HG02884 (cell line): ENCODE measurements at regions not wholly inside any gene's neighbourhood (a gene's known extent, or its start where the extent isn't known, plus 50 kb on each side); places are given as distances from the start of the nearest gene placed in this dataset.

Experiments used
- ATAC-seq: cut with Tn5 transposase; IDR thresholded peaks from one replicate; pipeline ENCODE4 v1.9.1; 2021; ENCODE audit warnings: mild to moderate bottlenecking, moderate library complexity; ENCODE audit not compliant: unreplicated experiment

DNA sequence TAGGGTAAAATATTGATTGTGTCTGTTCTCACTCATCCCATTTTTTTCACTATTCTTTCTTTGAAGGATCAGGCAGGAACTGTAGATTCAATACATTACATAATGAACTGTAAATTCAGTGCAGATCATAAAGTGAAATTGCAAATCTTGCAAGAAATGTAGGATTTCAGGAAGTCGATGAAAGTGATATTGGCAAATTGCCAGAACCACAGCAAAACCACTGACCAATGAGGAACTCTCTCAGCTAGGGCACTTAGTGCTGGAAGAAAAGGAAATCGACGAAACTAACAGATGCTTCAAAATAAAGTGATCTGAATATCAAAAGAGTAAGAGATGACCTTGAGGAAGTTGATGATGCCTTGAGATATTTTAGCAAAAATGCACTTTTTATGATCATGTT, 157.6 kb downstream of the AACS start:
- no peak for ATAC-seq

- no peak for ATAC-seq
Observed at GRCh38 chr12:125225641-125226040, 160.4 kb downstream of the AACS start.

- no peak for ATAC-seq
Observed at GRCh38 chr12:125228519-125229260, 163.5 kb downstream of the AACS start.

DNA sequence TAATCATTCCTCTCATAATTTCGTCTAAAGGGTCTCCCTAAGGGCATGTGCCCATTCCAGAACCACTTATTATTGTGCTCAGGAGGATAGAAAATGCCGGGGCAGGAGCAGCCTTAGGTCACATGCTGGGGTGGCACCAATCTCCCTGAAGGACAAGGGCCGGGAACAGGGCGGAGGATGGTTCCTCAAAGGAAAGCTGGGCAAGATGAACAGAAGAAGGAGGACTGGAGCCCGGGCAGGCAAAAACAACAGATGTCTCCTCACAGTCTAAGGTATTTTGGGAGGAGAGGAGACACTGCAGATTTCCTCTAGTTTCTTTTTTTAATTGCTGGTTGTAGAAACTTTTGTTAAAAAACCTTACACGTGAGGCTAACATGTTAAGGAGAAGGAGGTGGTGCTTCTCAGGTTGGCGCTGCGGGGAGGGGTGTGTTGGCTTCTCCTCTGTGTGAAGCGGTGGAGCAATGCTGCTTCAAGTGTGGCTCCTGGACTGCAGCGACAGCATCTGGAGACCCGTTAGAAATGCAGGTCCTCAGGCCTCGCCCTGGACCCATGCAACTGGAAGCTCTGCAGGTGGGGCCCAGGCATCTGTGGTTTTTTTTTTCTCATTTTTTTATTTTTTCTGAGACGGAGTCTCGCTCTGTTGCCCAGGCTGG, 164.8 kb downstream of the AACS start:
- ATAC-seq: no peak

GRCh38 chr12:125233319-125233718, 168.1 kb downstream of the AACS start:
- no peak for ATAC-seq

DNA sequence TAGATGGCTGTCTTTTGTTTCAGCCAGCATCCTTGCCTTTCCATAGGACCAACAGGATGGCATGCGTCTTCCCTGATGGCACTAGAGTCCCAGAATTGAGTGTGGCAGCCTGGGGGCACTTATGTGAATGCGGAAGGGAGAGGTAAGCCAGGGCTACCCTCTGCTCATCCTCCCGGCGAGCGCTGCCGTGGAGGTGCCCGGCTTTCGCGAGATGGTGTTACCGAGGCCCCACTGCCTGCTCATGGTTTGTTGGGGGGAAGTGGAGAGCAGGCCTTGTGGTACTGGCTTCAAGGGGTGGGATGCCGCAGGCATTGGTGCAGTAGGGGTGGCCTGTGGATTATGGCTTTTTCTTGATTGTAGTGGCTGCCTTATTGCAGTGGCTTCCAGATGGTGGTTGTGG, 174.3 kb downstream of the AACS start:
- ATAC-seq: no peak

DNA sequence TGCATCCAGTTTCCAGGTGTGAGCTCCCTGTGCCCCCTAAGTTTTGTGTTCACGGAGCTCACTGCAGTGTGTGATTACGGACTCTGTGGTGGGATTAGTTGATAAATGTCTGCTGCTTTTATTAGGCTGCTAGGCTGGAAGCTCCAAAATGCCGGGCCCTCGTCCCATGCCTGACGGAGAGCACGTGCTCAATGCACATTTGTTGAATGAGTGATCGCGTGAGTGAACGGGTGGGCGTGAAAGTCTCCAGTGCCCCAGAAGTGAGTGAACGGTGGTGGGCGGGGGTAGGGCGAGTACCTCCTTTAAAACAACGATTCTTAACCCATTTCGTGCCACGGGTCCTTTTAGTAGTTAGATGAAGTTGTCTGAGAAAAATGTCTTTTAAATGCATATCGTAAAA, 175.5 kb downstream of the AACS start:
- no peak for ATAC-seq

DNA sequence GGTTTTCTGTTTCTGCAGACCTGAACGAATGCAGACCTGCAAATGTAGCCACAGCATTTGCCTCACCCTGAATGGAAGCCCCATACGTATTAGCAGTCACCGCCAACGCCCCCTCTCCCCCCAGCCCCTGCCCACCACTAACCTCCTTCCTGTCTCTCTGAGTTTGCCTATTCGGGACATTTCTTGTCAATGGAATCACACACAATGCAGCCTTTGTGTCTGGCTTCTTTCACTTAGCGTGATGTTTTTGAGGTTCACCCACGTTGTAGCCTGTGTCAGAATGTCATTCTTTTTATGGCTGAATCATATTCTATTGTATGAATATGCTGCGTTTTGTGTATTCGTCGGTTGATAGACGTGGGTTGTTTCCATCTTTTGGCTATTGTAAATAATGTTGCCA, 178.6 kb downstream of the AACS start:
- ATAC-seq: no peak

DNA sequence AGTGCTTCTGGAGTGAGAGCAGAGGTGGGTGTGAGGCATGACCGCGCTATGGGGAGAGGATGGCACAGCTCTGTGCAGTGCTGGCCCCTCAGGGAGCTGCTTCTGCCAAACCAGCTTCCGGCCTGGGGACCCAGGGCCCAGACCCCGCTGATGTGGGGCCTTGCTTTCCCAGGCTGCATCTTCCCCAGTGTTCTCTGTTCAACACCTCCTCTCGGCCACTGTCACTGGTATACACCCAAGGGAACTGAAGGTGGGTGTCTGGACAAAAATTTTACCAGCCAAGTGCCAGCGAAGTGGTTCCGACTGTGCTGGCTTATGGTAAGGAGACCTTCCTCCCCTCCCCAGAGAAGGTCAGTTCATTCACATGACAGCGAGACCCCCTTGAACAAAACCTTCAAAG, 179.1 kb downstream of the AACS start:
- ATAC-seq: no peak

- no peak for ATAC-seq
Observed at GRCh38 chr12:125245581-125246557, 180.6 kb downstream of the AACS start.

DNA sequence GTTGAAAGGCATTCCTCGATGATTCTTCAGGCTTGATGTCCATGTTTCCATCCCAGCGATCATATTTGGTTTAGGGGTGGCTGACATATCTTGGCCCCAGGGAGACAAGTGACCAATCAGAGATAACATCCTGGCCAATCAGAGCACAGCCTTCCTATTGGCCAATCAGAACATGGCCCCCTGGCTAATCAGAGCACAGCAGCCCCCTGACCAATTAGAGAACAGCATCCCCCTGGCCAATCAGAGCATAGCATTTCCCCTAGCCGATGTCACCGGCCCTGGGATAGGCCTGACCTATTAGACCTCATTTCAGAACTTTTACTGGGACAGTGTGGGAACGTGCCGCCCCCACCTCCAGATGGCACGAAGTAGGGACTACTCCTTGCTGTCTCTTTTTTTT, 182.2 kb downstream of the AACS start:
- no peak for ATAC-seq

DNA sequence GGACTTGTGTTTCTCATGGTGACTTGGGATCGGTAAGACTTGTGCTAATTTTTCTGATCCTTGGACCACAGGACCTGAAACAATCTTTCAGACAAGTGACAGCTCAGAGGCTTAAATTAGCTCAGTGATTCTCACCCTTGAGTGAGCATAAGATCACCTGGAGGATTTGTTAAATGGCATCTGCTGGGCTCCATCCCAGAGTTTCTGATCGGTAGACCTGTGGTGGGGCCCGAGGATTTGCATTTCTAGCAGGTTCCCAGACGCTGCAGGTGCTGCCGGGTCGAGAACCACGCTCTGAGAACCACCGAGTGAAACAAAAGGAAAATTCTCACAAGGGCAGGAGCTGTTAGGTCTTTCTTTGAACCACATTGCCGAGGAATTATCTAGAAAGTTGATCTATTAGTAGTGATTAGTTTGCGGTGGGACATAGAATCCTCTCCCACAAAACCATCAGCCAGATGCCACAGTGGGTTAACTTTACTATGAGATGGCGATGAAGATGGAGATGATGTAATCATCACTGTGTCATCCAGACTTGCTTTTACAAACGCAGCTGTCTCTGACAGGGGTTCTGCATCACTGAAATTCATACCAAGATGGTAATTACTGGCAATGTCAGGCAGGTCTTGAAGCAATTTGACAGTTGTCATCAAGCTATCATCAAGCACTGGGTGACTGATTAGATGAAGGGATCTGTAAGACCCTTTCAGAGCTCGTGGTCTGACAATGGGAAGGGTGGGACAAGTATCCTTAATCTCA, 184.0 kb downstream of the AACS start:
- no peak for ATAC-seq

DNA sequence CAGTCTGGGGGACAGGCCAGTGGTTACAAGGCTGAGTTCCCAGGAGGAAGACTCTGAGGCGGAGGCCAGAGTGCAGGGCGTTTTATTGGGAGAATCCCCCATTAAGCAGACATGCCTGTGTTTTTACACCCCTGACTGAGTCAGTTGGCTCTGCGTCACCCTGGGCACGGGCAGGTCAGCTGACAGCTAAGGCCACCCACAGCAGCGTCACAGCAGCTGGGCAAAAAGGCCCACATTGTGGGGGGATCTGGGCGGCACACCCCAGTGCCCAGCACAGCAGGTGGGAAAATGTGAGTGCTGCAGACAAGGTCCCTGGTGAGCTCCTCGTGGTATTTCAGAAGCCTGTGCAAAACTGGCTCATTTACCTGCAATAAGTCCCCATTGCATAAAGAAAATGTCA, 184.7 kb downstream of the AACS start:
- no peak for ATAC-seq

DNA sequence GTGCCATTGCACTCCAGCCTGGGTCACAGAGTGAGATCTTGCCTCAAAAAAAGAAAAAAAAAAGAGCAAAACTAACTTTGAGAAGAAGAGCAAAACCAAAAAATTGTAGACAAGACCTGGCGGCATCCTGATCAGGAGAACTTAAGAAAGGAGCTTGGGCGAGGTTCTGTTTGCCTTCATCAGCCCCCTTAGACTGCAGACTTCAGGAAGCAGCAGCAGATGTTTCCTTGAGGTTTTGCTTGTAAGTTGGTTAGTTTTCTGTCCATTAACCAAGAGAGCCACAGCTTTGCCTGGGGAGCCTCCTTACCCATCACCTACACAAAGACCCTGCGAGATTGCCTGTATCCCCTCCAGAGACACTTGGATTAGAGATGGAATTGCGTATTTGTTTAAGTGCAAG, 189.0 kb downstream of the AACS start:
- no peak for ATAC-seq

GRCh38 chr12:125254856-125255255, 189.6 kb downstream of the AACS start:
- ATAC-seq: no peak

GRCh38 chr12:125255935-125256633, 190.8 kb downstream of the AACS start:
- no peak for ATAC-seq

- no peak for ATAC-seq
Observed at GRCh38 chr12:125256634-125256936, 191.3 kb downstream of the AACS start.

GRCh38 chr12:125259178-125259867, 194.1 kb downstream of the AACS start:
- ATAC-seq: no peak

DNA sequence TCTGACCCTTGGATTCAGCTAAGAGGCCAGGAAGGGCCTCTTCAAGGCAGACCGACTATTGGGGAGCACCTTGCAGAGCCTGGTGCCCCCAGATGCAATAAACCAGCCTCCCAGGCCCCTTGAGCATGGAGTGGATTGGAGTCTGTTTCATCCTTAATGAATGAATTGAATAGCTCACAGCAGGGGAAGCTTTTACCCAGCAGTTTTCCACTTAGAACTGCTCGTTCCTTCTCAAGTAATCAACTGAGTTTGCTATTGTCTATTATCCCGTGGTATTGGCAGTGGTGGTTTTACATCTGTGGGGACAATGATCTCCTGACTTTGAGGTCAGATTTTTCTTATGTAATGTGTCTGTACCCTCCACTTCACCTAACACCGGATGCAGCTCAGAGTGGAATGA, 197.6 kb downstream of the AACS start:
- no peak for ATAC-seq

DNA sequence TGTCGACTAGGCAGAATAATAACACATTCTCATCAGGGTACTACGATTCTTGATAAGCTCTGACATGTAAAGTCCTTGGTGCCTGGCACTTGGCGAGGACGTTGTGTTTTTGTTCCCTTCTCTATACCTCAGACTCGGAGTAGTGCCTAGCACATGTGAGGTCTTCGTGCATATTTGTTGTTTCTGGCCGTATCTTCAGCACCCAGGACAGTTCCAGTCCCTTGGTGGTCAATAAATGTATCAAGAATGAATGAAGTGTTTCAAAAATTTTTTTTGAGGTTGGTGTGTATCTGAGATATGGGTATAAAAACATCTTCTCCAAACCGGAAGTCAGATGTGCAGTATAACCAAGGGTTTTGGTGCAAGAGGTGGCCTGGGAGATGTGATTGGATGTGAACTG, 198.2 kb downstream of the AACS start:
- ATAC-seq: no peak
